SK-N-SH treated with all-trans-retinoic acid at 6 μM for 48 hours (cell line): ENCODE measurements at regions not wholly inside any gene's neighbourhood (a gene's known extent, or its start where the extent isn't known, plus 50 kb on each side); places are given as distances from the start of the nearest gene placed in this dataset.

Experiments used
- ARNTL ChIP-seq: fragments of 450-650 bp; formaldehyde crosslinking; IDR thresholded peaks from 2 replicates; pipeline ENCODE4 v1.5.0; 2020; ENCODE audit warnings: low read depth, mild to moderate bottlenecking, moderate library complexity, borderline replicate concordance
- ESRRG ChIP-seq: fragments of 250-450 bp; sonication (Bioruptor Pico); IDR thresholded peaks from 2 replicates; pipeline ENCODE4 v1.6.1; 2021; ENCODE audit warnings: mild to moderate bottlenecking
- ISL1 ChIP-seq: fragments of 250-450 bp; sonication (Bioruptor Pico); IDR thresholded peaks from 2 replicates; pipeline ENCODE4 v2.1.2; 2022; ENCODE audit warnings: mild to moderate bottlenecking, moderate library complexity
- PATZ1 ChIP-seq: fragments of 250-450 bp; sonication (Bioruptor Pico); IDR thresholded peaks from 2 replicates; pipeline ENCODE4 v1.8.0; 2020; ENCODE audit warnings: mild to moderate bottlenecking, moderate library complexity, borderline replicate concordance
- POU6F1 ChIP-seq: fragments of 250-450 bp; sonication (Bioruptor Pico); IDR thresholded peaks from 2 replicates; pipeline ENCODE4 v1.8.0; 2021; ENCODE audit warnings: low read depth, mild to moderate bottlenecking, moderate library complexity, borderline replicate concordance
- PPARA ChIP-seq: fragments of 250-450 bp; sonication (Bioruptor Pico); IDR thresholded peaks from 2 replicates; pipeline ENCODE4 v1.5.0; 2020; ENCODE audit warnings: mild to moderate bottlenecking, borderline replicate concordance
- ZFP30 ChIP-seq: fragments of 450-650 bp; formaldehyde crosslinking; IDR thresholded peaks from 2 replicates; pipeline ENCODE4 v1.5.0; 2022; ENCODE audit warnings: mild to moderate bottlenecking, moderate library complexity
- ZNF565 ChIP-seq: fragments of 450-650 bp; formaldehyde crosslinking; conservative IDR thresholded peaks from 2 replicates; pipeline ENCODE4 v1.5.0; 2020; ENCODE audit warnings: low read depth, mild to moderate bottlenecking, moderate library complexity
- ZNF70 ChIP-seq: fragments of 450-650 bp; formaldehyde crosslinking; IDR thresholded peaks from 2 replicates; pipeline ENCODE4 v1.5.0; 2020; ENCODE audit warnings: mild to moderate bottlenecking, moderate library complexity
- ZNF8 ChIP-seq: fragments of 450-650 bp; formaldehyde crosslinking; IDR thresholded peaks from 2 replicates; pipeline ENCODE4 v1.5.0; 2020; ENCODE audit warnings: mild to moderate bottlenecking, moderate library complexity
- TF ChIP-seq, protein P1 (sequence below): fragments of 250-450 bp; sonication (Bioruptor Pico); IDR thresholded peaks from 2 replicates; pipeline ENCODE4 v1.5.1; 2020; ENCODE audit warnings: low read depth, mild to moderate bottlenecking, moderate library complexity

DNA sequence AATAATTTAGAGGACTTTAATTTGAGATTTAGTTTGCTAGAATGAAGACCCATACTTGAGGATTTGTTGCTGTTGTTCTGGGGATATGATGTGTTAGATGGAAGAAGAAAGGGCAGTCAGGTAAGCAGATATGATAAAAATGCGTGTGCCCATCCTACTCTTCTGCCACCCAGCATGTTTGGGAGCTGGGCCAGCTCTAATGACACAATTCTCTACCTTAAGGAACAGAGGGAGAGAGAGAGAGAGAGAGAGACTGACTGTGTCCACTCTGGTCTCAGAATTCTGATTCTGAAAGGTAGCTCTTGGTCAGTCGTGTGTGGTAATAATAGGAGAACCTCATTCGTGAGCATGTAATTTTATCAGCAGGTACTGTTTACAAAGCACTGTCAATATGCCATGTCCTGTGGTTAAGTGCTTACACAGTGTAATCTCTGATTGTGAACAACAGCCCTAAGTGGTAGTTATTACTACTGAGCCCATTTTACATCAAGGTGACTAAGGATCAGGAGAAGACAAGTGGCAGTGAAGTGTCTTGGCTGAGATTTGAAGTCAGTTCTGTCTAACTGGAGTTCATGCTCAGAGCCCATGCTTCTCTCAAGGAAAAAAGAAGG lies 307.4 kb upstream of the SEMA6A start:
- no peak for TF ChIP-seq ZNF70 (CRISPR knock-in tag)
- TF ChIP-seq ESRRG (CRISPR knock-in tag) = no peak
- TF ChIP-seq PATZ1 (CRISPR knock-in tag) = no peak
- no peak for TF ChIP-seq ISL1 (CRISPR knock-in tag)
- TF ChIP-seq, protein P1, sequence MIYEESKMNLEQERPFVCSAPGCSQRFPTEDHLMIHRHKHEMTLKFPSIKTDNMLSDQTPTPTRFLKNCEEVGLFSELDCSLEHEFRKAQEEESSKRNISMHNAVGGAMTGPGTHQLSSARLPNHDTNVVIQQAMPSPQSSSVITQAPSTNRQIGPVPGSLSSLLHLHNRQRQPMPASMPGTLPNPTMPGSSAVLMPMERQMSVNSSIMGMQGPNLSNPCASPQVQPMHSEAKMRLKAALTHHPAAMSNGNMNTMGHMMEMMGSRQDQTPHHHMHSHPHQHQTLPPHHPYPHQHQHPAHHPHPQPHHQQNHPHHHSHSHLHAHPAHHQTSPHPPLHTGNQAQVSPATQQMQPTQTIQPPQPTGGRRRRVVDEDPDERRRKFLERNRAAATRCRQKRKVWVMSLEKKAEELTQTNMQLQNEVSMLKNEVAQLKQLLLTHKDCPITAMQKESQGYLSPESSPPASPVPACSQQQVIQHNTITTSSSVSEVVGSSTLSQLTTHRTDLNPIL = no peak
- TF ChIP-seq ZFP30 = no peak
- TF ChIP-seq ZNF565 (CRISPR knock-in tag) = no peak
- TF ChIP-seq ZNF8 (CRISPR knock-in tag) = no peak
- TF ChIP-seq ARNTL (CRISPR knock-in tag) = no peak
- TF ChIP-seq POU6F1 = no peak
- TF ChIP-seq PPARA (CRISPR knock-in tag) = no peak
